HCT116 (cell line): ENCODE measurements at regions not wholly inside any gene's neighbourhood (a gene's known extent, or its start where the extent isn't known, plus 50 kb on each side); places are given as distances from the start of the nearest gene placed in this dataset.

Experiments used
- ATAC-seq: fragments of 200-7000 bp; cut with Tn5 transposase; 2 replicates; pipeline ENCODE4 v1.9.1; 2020; ENCODE audit warnings: mild to moderate bottlenecking, moderate library complexity
- BruUV-seq: library from RNA; stranded (reverse); fragments of 400-500 nt; replicated peaks from 2 replicates; lab custom pipeline; 2021; lab: Mats Ljungman, UMichigan
- CTCF ChIA-PET: fragments of 300-600 bp; sonication (Branson Sonifier 250); formaldehyde crosslinking; loops from one replicate; lab custom pipeline; 2021; ENCODE audit warnings: antibody characterized with exemption; lab: Charles Lee
- POLR2A ChIA-PET: fragments of 300-600, 350-600 bp; sonication (Branson Sonifier 250); formaldehyde crosslinking; loops from one replicate; lab custom pipeline; 2021; ENCODE audit warnings: antibody characterized with exemption; lab: Charles Lee
- RAD21 ChIA-PET, 2 experiments: fragments of 300-600 bp; sonication (Branson Sonifier 250); formaldehyde crosslinking; loops; one replicate each; lab custom pipeline; 2023; ENCODE audit warnings: low total read pairs in 2 of 2; ENCODE audit not compliant: uncharacterized antibody in 2 of 2, unreplicated experiment in 2 of 2, low non-redundant PET in 1 of 2; lab: Charles Lee
- DNase-seq: peaks from one replicate; pipeline ENCODE4 v3.0.0-alpha.2; 2010; ENCODE audit warnings: low read depth, low spot score
- H2AFZ ChIP-seq: fragments of 200-600 bp; shearing (Covaris generic), sonication (generic); 2 replicates; pipeline ENCODE4 v1.6.1; 2017; ENCODE audit warnings: low read depth, mixed run types, mixed read lengths, antibody characterized with exemption, low read length; ENCODE audit not compliant: poor library complexity, severe bottlenecking
- H3K27ac ChIP-seq: 2 replicates; pipeline ENCODE4 v1.5.1; 2012; ENCODE audit warnings: low read depth, low read length
- H3K27me3 ChIP-seq: fragments of 200-600 bp; sonication (generic); 2 replicates; pipeline ENCODE4 v1.6.1; 2016; ENCODE audit warnings: mixed run types, low read length, mixed read lengths; ENCODE audit not compliant: insufficient read depth
- H3K36me3 ChIP-seq, 2 experiments: fragments of 200-500 bp in 1 of 2; fragments of 200-600 bp in 1 of 2; sonication (Bioruptor generic) in 1 of 2; sonication (generic) in 1 of 2; 2 replicates each; pipeline versions ENCODE4 v1.5.1 to v1.6.1; 2014 to 2016; ENCODE audit warnings: low read length in 2 of 2, inconsistent platforms in 1 of 2, mixed read lengths in 1 of 2, mixed run types in 1 of 2; ENCODE audit not compliant: insufficient read depth in 2 of 2, control insufficient read depth in 1 of 2
- H3K4me1 ChIP-seq, 2 experiments: fragments of 200-600 bp in 1 of 2; sonication (generic) in 1 of 2; 2 replicates each; pipeline versions ENCODE4 v1.5.1 to v1.6.1; 2012 to 2017; ENCODE audit warnings: low read length in 2 of 2, inconsistent platforms in 1 of 2, mild to moderate bottlenecking in 1 of 2, mixed read lengths in 1 of 2, mixed run types in 1 of 2, moderate library complexity in 1 of 2; ENCODE audit not compliant: insufficient read depth in 2 of 2, control insufficient read depth in 1 of 2
- H3K4me2 ChIP-seq: fragments of 200-600 bp; sonication (generic); 2 replicates; pipeline ENCODE4 v1.6.1; 2017; ENCODE audit warnings: mixed run types, low read length, mixed read lengths
- H3K4me3 ChIP-seq, 2 experiments: fragments of 200-600 bp in 1 of 2; sonication (generic) in 1 of 2; replicated peaks in 1 of 2; 2 replicates each; pipeline ENCODE4 v1.5.1; 2011 to 2016; ENCODE audit warnings: low read length in 2 of 2, control low read depth in 1 of 2, low read depth in 1 of 2, mild to moderate bottlenecking in 1 of 2, mixed read lengths in 1 of 2, mixed run types in 1 of 2
- H3K79me2 ChIP-seq: fragments of 200-600 bp; sonication (generic); 2 replicates; pipeline ENCODE4 v1.6.1; 2017; ENCODE audit warnings: mild to moderate bottlenecking, mixed run types, low read length, moderate library complexity, mixed read lengths; ENCODE audit not compliant: insufficient read depth
- H3K9ac ChIP-seq: fragments of 200-600 bp; sonication (generic); 2 replicates; pipeline ENCODE4 v1.6.1; 2016; ENCODE audit warnings: low read length, mixed read lengths
- H3K9me2 ChIP-seq: fragments of 200-600 bp; sonication (generic), shearing (Covaris generic); 2 replicates; pipeline ENCODE4 v1.6.1; 2017; ENCODE audit warnings: mixed run types, mild to moderate bottlenecking, moderate library complexity; ENCODE audit not compliant: insufficient read depth
- H3K9me3 ChIP-seq, 2 experiments: fragments of 200-500 bp in 1 of 2; fragments of 200-600 bp in 1 of 2; sonication (Bioruptor generic) in 1 of 2; sonication (generic) in 1 of 2; 2 replicates each; pipeline ENCODE4 v1.6.1; 2014 to 2017; ENCODE audit warnings: low read length in 2 of 2, mixed read lengths in 2 of 2, inconsistent platforms in 1 of 2, low read depth in 1 of 2, mild to moderate bottlenecking in 1 of 2, mixed run types in 1 of 2, moderate library complexity in 1 of 2; ENCODE audit not compliant: control insufficient read depth in 1 of 2, insufficient read depth in 1 of 2
- H4K20me1 ChIP-seq: fragments of 200-600 bp; sonication (generic), shearing (Covaris generic); 2 replicates; pipeline ENCODE4 v1.6.1; 2017; ENCODE audit warnings: mixed run types, mild to moderate bottlenecking, moderate library complexity; ENCODE audit not compliant: insufficient read depth
- ATF3 ChIP-seq: IDR thresholded peaks from 2 replicates; pipeline ENCODE4 v1.6.1; 2012
- CEBPB ChIP-seq: IDR thresholded peaks from 2 replicates; pipeline ENCODE4 v1.6.1; 2012; ENCODE audit warnings: low read depth
- ELF1 ChIP-seq: IDR thresholded peaks from 2 replicates; pipeline ENCODE4 v1.6.1; 2012; ENCODE audit warnings: low read depth, borderline replicate concordance
- EZH2 ChIP-seq: fragments of 200-600 bp; sonication (generic); IDR thresholded peaks from 2 replicates; pipeline ENCODE4 v1.6.1; 2017; ENCODE audit warnings: antibody characterized with exemption, mixed run types
- FOSL1 ChIP-seq: IDR thresholded peaks from 2 replicates; pipeline ENCODE4 v1.6.1; 2012; ENCODE audit warnings: low read depth
- JUND ChIP-seq: IDR thresholded peaks from 2 replicates; pipeline ENCODE4 v1.6.1; 2012
- MAX ChIP-seq: IDR thresholded peaks from 2 replicates; pipeline ENCODE4 v1.6.1; 2012
- POLR2A ChIP-seq: IDR thresholded peaks from 2 replicates; pipeline ENCODE4 v1.7.0; 2011; ENCODE audit warnings: borderline replicate concordance; ENCODE audit not compliant: insufficient read depth, insufficient read length; ENCODE audit errors: extremely low read depth
- POLR2AphosphoS5 ChIP-seq: IDR thresholded peaks from 2 replicates; pipeline ENCODE4 v1.6.1; 2011; ENCODE audit warnings: mild to moderate bottlenecking, low read depth, low read length, moderate library complexity
- RAD21 ChIP-seq: IDR thresholded peaks from 2 replicates; pipeline ENCODE4 v1.6.1; 2012; ENCODE audit warnings: low read depth, mild to moderate bottlenecking
- SIN3A ChIP-seq: IDR thresholded peaks from 2 replicates; pipeline ENCODE4 v1.6.1; 2012; ENCODE audit warnings: low read depth
- SP1 ChIP-seq: IDR thresholded peaks from 2 replicates; pipeline ENCODE4 v1.6.1; 2012; ENCODE audit warnings: low read depth
- SRF ChIP-seq: IDR thresholded peaks from 2 replicates; pipeline ENCODE4 v1.6.1; 2012; ENCODE audit warnings: low read depth
- TCF7L2 ChIP-seq: IDR thresholded peaks from 2 replicates; pipeline ENCODE4 v1.7.0; 2011; ENCODE audit warnings: borderline replicate concordance, inconsistent platforms; ENCODE audit not compliant: insufficient read depth, insufficient read length; ENCODE audit errors: extremely low read depth
- YY1 ChIP-seq: IDR thresholded peaks from 2 replicates; pipeline ENCODE4 v1.6.1; 2011; ENCODE audit warnings: low read length, low read depth, moderate library complexity, mild to moderate bottlenecking; ENCODE audit not compliant: insufficient replicate concordance; ENCODE audit errors: extremely low read depth
- ZFX ChIP-seq: fragments of 450-650 bp; IDR thresholded peaks from 2 replicates; pipeline ENCODE4 v1.6.1; 2017
- ZNF274 ChIP-seq: fragments of 200-500 bp; sonication (Bioruptor generic); IDR thresholded peaks from 2 replicates; pipeline ENCODE4 v1.6.1; 2014; ENCODE audit warnings: mild to moderate bottlenecking, low read depth, low read length, inconsistent platforms
- intact Hi-C: fragments of 100-400 bp; cut with micrococcal nuclease; formaldehyde crosslinking; loops from 2 replicates; pipeline ENCODE4 v1.10.0; 2022
- TF ChIP-seq, protein P1 (sequence below): IDR thresholded peaks from 2 replicates; pipeline ENCODE4 v1.6.1; 2011; ENCODE audit warnings: mild to moderate bottlenecking, low read length, moderate library complexity; ENCODE audit not compliant: insufficient replicate concordance; ENCODE audit errors: extremely low read depth
- TF ChIP-seq, protein P2 (sequence below): IDR thresholded peaks from 2 replicates; pipeline ENCODE4 v1.6.1; 2012; ENCODE audit warnings: low read depth

GRCh38 chr6:71082033-71082650 lies 125.3 kb upstream of the B3GAT2 start:
- CTCF ChIA-PET = no interaction called here
- TF ChIP-seq POLR2AphosphoS5 (no peak), CEBPB (no peak), ZNF274 (no peak), YY1 (no peak), SP1 (no peak), ATF3 (no peak), MAX (no peak), TCF7L2 (no peak), POLR2A (no peak), RAD21 (no peak), SRF (no peak), EZH2 (no peak), ELF1 (no peak), ZFX (no peak), JUND (no peak), SIN3A (no peak), FOSL1 (no peak)
- TF ChIP-seq, protein P1, sequence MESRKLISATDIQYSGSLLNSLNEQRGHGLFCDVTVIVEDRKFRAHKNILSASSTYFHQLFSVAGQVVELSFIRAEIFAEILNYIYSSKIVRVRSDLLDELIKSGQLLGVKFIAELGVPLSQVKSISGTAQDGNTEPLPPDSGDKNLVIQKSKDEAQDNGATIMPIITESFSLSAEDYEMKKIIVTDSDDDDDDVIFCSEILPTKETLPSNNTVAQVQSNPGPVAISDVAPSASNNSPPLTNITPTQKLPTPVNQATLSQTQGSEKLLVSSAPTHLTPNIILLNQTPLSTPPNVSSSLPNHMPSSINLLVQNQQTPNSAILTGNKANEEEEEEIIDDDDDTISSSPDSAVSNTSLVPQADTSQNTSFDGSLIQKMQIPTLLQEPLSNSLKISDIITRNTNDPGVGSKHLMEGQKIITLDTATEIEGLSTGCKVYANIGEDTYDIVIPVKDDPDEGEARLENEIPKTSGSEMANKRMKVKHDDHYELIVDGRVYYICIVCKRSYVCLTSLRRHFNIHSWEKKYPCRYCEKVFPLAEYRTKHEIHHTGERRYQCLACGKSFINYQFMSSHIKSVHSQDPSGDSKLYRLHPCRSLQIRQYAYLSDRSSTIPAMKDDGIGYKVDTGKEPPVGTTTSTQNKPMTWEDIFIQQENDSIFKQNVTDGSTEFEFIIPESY = no peak
- TF ChIP-seq, protein P2, sequence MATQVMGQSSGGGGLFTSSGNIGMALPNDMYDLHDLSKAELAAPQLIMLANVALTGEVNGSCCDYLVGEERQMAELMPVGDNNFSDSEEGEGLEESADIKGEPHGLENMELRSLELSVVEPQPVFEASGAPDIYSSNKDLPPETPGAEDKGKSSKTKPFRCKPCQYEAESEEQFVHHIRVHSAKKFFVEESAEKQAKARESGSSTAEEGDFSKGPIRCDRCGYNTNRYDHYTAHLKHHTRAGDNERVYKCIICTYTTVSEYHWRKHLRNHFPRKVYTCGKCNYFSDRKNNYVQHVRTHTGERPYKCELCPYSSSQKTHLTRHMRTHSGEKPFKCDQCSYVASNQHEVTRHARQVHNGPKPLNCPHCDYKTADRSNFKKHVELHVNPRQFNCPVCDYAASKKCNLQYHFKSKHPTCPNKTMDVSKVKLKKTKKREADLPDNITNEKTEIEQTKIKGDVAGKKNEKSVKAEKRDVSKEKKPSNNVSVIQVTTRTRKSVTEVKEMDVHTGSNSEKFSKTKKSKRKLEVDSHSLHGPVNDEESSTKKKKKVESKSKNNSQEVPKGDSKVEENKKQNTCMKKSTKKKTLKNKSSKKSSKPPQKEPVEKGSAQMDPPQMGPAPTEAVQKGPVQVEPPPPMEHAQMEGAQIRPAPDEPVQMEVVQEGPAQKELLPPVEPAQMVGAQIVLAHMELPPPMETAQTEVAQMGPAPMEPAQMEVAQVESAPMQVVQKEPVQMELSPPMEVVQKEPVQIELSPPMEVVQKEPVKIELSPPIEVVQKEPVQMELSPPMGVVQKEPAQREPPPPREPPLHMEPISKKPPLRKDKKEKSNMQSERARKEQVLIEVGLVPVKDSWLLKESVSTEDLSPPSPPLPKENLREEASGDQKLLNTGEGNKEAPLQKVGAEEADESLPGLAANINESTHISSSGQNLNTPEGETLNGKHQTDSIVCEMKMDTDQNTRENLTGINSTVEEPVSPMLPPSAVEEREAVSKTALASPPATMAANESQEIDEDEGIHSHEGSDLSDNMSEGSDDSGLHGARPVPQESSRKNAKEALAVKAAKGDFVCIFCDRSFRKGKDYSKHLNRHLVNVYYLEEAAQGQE = no peak
- TF ChIP-seq, all 23 proteins: peak for 0

More at GRCh38 chr6:71082033-71082650, 125.3 kb upstream of the B3GAT2 start:
- Histone ChIP-seq H3K4me3 (no peak overlapping the region), H4K20me1 (no peaks in the 10 kb centered on the region), H3K79me2 (no peaks in the 10 kb centered on the region), H3K9ac (no peak overlapping the region), H3K36me3 (no peaks in the 10 kb centered on the region), H3K27ac (no peak overlapping the region), H3K9me3 (no peaks in the 10 kb centered on the region), H3K27me3 (no peaks in the 10 kb centered on the region), H2AFZ (no peak overlapping the region), H3K9me2 (no peaks in the 10 kb centered on the region), H3K4me2 (no peak overlapping the region), H3K4me1 (no peaks in the 10 kb centered on the region)
- BruUV-seq = no TSS peak
- ChIA-PET POLR2A (no interaction called here), RAD21 (no interaction called here)
- intact Hi-C loops = no loop called here
- no peak for DNase-seq
- no peak for ATAC-seq
